Caki2 (cell line): ENCODE measurements at regions not wholly inside any gene's neighbourhood (a gene's known extent, or its start where the extent isn't known, plus 50 kb on each side); places are given as distances from the start of the nearest gene placed in this dataset.
"Not testable (repeated sequence)": the region's sequence is repeated elsewhere in the genome, so short reads cannot be mapped to it uniquely, and the experiment has no call there.

ENCODE experiments used
- DNase-seq: peaks from one replicate; pipeline ENCODE4 v3.0.0-alpha.2; 2015; ENCODE audit warnings: low read depth
- in situ Hi-C: cut with HindIII; loops from 2 replicates; pipeline ENCODE4 v1.10.0; 2016; ENCODE audit warnings: low sequenced_read_pairs, low pct_unique_long_range_greater_than_20kb, mixed read lengths

- in situ Hi-C loops: no loop called here
- no peak for DNase-seq
Observed at GRCh38 chr16:62370445-62370844, 334.2 kb upstream of the CDH8 start.

GRCh38 chr16:62363501-62363900, 327.3 kb upstream of the CDH8 start:
- in situ Hi-C loops: no loop called here
- no peak for DNase-seq

GRCh38 chr16:62353355-62353754, 317.1 kb upstream of the CDH8 start:
- DNase-seq: no peak
- in situ Hi-C loops: no loop called here

GRCh38 chr16:62342216-62342615, 306.0 kb upstream of the CDH8 start:
- in situ Hi-C loops: no loop called here
- no peak for DNase-seq

- in situ Hi-C loops: no loop called here
- DNase-seq: no peak
Observed at GRCh38 chr16:62335356-62335755, 299.1 kb upstream of the CDH8 start.

- in situ Hi-C loops: no loop called here
- no peak for DNase-seq
Observed at GRCh38 chr16:62321606-62322005, 285.4 kb upstream of the CDH8 start.

- in situ Hi-C loops: no loop called here
- no peak for DNase-seq
Observed at GRCh38 chr16:62298600-62298999, 262.4 kb upstream of the CDH8 start.

GRCh38 chr16:62294213-62294972, 258.2 kb upstream of the CDH8 start:
- in situ Hi-C loops: no loop called here

GRCh38 chr16:62288990-62289629, 252.9 kb upstream of the CDH8 start:
- in situ Hi-C loops: no loop called here
- DNase-seq: no peak

More at GRCh38 chr16:62294213-62294972, 258.2 kb upstream of the CDH8 start:
- DNase-seq: no peak

- in situ Hi-C loops: no loop called here
- DNase-seq: no peak
Observed at GRCh38 chr16:62280506-62280905, 244.3 kb upstream of the CDH8 start.

- no peak for DNase-seq
- in situ Hi-C loops: no loop called here
Observed at GRCh38 chr16:62277942-62278341, 241.7 kb upstream of the CDH8 start.

GRCh38 chr16:62276637-62277036, 240.4 kb upstream of the CDH8 start:
- in situ Hi-C loops: no loop called here
- no peak for DNase-seq

GRCh38 chr16:62272035-62272434, 235.8 kb upstream of the CDH8 start:
- DNase-seq: no peak
- in situ Hi-C loops: no loop called here

- in situ Hi-C loops: no loop called here
- DNase-seq: no peak
Observed at GRCh38 chr16:62261760-62262159, 225.5 kb upstream of the CDH8 start.

GRCh38 chr16:62258931-62259435, 222.7 kb upstream of the CDH8 start:
- DNase-seq, in situ Hi-C loops: not testable (repeated sequence)

- in situ Hi-C loops: no loop called here
- peak; percentile 30 for DNase-seq
Observed at GRCh38 chr16:62256406-62256805, 220.2 kb upstream of the CDH8 start.

GRCh38 chr16:62254847-62255246, 218.6 kb upstream of the CDH8 start:
- DNase-seq: no peak
- in situ Hi-C loops: no loop called here

- DNase-seq: no peak
- in situ Hi-C loops: no loop called here
Observed at GRCh38 chr16:62254372-62254771, 218.1 kb upstream of the CDH8 start.

GRCh38 chr16:62253966-62254365, 217.7 kb upstream of the CDH8 start:
- no peak for DNase-seq
- in situ Hi-C loops: no loop called here

GRCh38 chr16:62249069-62249468, 212.8 kb upstream of the CDH8 start:
- in situ Hi-C loops: no loop called here
- no peak for DNase-seq
